Endothelial cell of hepatic sinusoid (primary cell): ENCODE measurements at regions not wholly inside any gene's neighbourhood (a gene's known extent, or its start where the extent isn't known, plus 50 kb on each side); places are given as distances from the start of the nearest gene placed in this dataset.

Experiments used
- in situ Hi-C: cut with HindIII; loops from 2 replicates; pipeline ENCODE4 v1.10.0; 2017; ENCODE audit warnings: low sequenced_read_pairs

GRCh38 chr5:74146796-74147195, 493.7 kb downstream of the ENC1 start:
- in situ Hi-C loops, result no loop called here

GRCh38 chr5:74145951-74146350, 494.6 kb downstream of the ENC1 start:
- in situ Hi-C loops, result no loop called here

GRCh38 chr5:74143721-74144330, 496.7 kb downstream of the ENC1 start:
- in situ Hi-C loops, result no loop called here

GRCh38 chr5:74143151-74143550, 497.4 kb downstream of the ENC1 start:
- in situ Hi-C loops, result no loop called here

- in situ Hi-C loops, result no loop called here
These were observed 499.5 kb downstream of the ENC1 start for GRCh38 chr5:74141053-74141452.

- in situ Hi-C loops, result no loop called here
These were observed 500.1 kb downstream of the ENC1 start for GRCh38 chr5:74140409-74140808.

- in situ Hi-C loops, result no loop called here
These were observed 500.9 kb downstream of the ENC1 start for GRCh38 chr5:74139589-74139988.

GRCh38 chr5:74138721-74139120, 501.8 kb downstream of the ENC1 start:
- in situ Hi-C loops, result no loop called here

GRCh38 chr5:74136276-74136825, 504.2 kb downstream of the ENC1 start:
- in situ Hi-C loops, result no loop called here

GRCh38 chr5:74135033-74135432, 505.5 kb downstream of the ENC1 start:
- in situ Hi-C loops, result no loop called here

GRCh38 chr5:74132485-74132884, 506.5 kb downstream of the ARHGEF28 start:
- in situ Hi-C loops, result loop anchor here (5.0 kb wide), 1 partner anchor 40 kb away; no protein-coding TSS in a partner anchor

GRCh38 chr5:74131250-74131649, 505.3 kb downstream of the ARHGEF28 start:
- in situ Hi-C loops, result loop anchor here (5.0 kb wide), 1 partner anchor 41 kb away; no protein-coding TSS in a partner anchor

- in situ Hi-C loops, result loop anchor here (5.0 kb wide), 1 partner anchor 42 kb away; no protein-coding TSS in a partner anchor
These were observed 504.3 kb downstream of the ARHGEF28 start for GRCh38 chr5:74130155-74130897.

- in situ Hi-C loops, result no loop called here
These were observed 501.7 kb downstream of the ARHGEF28 start for GRCh38 chr5:74127381-74128320.

GRCh38 chr5:74126294-74126693, 500.3 kb downstream of the ARHGEF28 start:
- in situ Hi-C loops, result no loop called here

- in situ Hi-C loops, result no loop called here
These were observed 498.8 kb downstream of the ARHGEF28 start for GRCh38 chr5:74124826-74125225.

- in situ Hi-C loops, result no loop called here
These were observed 497.9 kb downstream of the ARHGEF28 start for GRCh38 chr5:74123929-74124328.

- in situ Hi-C loops, result no loop called here
These were observed 497.1 kb downstream of the ARHGEF28 start for GRCh38 chr5:74122979-74123590.

GRCh38 chr5:74122175-74122574, 496.2 kb downstream of the ARHGEF28 start:
- in situ Hi-C loops, result no loop called here

- in situ Hi-C loops, result no loop called here
These were observed 494.6 kb downstream of the ARHGEF28 start for GRCh38 chr5:74120585-74120984.

- in situ Hi-C loops, result no loop called here
These were observed 492.1 kb downstream of the ARHGEF28 start for GRCh38 chr5:74118071-74118470.
